ENCODE measurements at regions not wholly inside any gene's neighbourhood (a gene's known extent, or its start where the extent isn't known, plus 50 kb on each side); places are given as distances from the start of the nearest gene placed in this dataset.

DNA sequence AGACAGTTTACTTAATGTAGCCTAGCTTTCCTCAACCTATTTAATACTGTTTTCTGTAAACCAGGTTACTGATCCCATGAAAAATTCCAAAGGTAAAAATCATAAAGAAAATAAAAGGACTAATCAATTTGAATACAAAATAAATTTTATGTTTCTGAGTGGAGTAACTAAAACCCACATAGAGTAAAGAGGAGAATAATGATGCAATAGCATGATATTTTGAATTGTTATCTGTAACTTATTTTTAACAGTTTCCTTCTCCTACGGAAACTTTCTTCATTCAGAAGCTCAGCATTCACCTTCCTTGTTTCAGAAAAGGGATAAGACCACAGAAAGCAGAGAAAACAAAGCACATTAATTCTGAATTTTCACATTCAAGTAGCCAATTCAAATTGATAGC lies 320.6 kb upstream of the NUDT12 start:
- TF ChIP-seq, protein P1, sequence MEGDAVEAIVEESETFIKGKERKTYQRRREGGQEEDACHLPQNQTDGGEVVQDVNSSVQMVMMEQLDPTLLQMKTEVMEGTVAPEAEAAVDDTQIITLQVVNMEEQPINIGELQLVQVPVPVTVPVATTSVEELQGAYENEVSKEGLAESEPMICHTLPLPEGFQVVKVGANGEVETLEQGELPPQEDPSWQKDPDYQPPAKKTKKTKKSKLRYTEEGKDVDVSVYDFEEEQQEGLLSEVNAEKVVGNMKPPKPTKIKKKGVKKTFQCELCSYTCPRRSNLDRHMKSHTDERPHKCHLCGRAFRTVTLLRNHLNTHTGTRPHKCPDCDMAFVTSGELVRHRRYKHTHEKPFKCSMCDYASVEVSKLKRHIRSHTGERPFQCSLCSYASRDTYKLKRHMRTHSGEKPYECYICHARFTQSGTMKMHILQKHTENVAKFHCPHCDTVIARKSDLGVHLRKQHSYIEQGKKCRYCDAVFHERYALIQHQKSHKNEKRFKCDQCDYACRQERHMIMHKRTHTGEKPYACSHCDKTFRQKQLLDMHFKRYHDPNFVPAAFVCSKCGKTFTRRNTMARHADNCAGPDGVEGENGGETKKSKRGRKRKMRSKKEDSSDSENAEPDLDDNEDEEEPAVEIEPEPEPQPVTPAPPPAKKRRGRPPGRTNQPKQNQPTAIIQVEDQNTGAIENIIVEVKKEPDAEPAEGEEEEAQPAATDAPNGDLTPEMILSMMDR (conservative IDR thresholded peaks at IDR 0.05; ENCODE audit: low read depth, low read length), result no peak
- TF ChIP-seq EZH2 (IDR thresholded peaks at IDR 0.05; ENCODE audit: borderline replicate concordance, low read depth, low read length, poor library complexity, severe bottlenecking), result no peak

Data from A673 (cell line).